ACC112 (cell line): ENCODE measurements at regions not wholly inside any gene's neighbourhood (a gene's known extent, or its start where the extent isn't known, plus 50 kb on each side); places are given as distances from the start of the nearest gene placed in this dataset.

Experiments
- H2AFZ ChIP-seq: fragments of 200-600 bp; sonication (generic); one replicate; pipeline ENCODE4 v1.6.0; 2017; ENCODE audit warnings: antibody characterized with exemption, low read length; ENCODE audit not compliant: unreplicated experiment
- H3K27ac ChIP-seq: fragments of 200-600 bp; sonication (generic); 2 replicates; pipeline ENCODE4 v1.5.1; 2014; ENCODE audit warnings: low read depth, mild to moderate bottlenecking, antibody characterized with exemption, low read length, moderate library complexity
- H3K27me3 ChIP-seq: fragments of 200-600 bp; sonication (generic); 2 replicates; pipeline ENCODE4 v1.6.1; 2014; ENCODE audit warnings: mild to moderate bottlenecking, antibody characterized with exemption, low read length, moderate library complexity, mixed read lengths; ENCODE audit not compliant: insufficient read depth
- H3K36me3 ChIP-seq: fragments of 200-600 bp; sonication (generic); 2 replicates; pipeline ENCODE4 v1.6.1; 2016; ENCODE audit warnings: mild to moderate bottlenecking, antibody characterized with exemption, low read length, moderate library complexity, mixed read lengths; ENCODE audit not compliant: insufficient read depth
- H3K4me1 ChIP-seq: fragments of 200-600 bp; sonication (generic); one replicate; pipeline ENCODE4 v1.6.1; 2016; ENCODE audit warnings: low read length, mixed read lengths; ENCODE audit not compliant: insufficient read depth, unreplicated experiment, control insufficient read depth
- H3K4me3 ChIP-seq: fragments of 200-600 bp; sonication (generic); 2 replicates; pipeline ENCODE4 v1.5.1; 2014; ENCODE audit warnings: mild to moderate bottlenecking, low read depth, low read length
- H3K79me2 ChIP-seq: fragments of 200-600 bp; sonication (generic); one replicate; pipeline ENCODE4 v1.6.0; 2016; ENCODE audit warnings: low read length; ENCODE audit not compliant: control insufficient read depth, unreplicated experiment, insufficient read depth

GRCh38 chr10:35705671-35706070, 63.6 kb upstream of the FZD8 start:
- H3K4me3 ChIP-seq: no peak overlapping the region
- no peaks in the 10 kb centered on the region for H3K36me3 ChIP-seq
- H3K27ac ChIP-seq: no peak overlapping the region
- H2AFZ ChIP-seq: no peak overlapping the region
- H3K4me1 ChIP-seq: no peaks in the 10 kb centered on the region
- H3K27me3 ChIP-seq: peaks cover 5% of the 10 kb centered on the region
- H3K79me2 ChIP-seq: no peaks in the 10 kb centered on the region

- Histone ChIP-seq H3K27ac (no peak overlapping the region), H3K27me3 (peaks cover 6% of the 10 kb centered on the region), H3K36me3 (no peaks in the 10 kb centered on the region), H3K4me1 (no peaks in the 10 kb centered on the region), H3K4me3 (no peak overlapping the region), H2AFZ (no peak overlapping the region), H3K79me2 (no peaks in the 10 kb centered on the region)
These were observed 63.0 kb upstream of the FZD8 start for GRCh38 chr10:35705051-35705450.

GRCh38 chr10:35704401-35704800, 62.3 kb upstream of the FZD8 start:
- Histone ChIP-seq H3K27ac (no peak overlapping the region), H2AFZ (no peak overlapping the region), H3K27me3 (peaks cover 13% of the 10 kb centered on the region), H3K4me1 (no peaks in the 10 kb centered on the region), H3K79me2 (no peaks in the 10 kb centered on the region), H3K4me3 (no peak overlapping the region), H3K36me3 (no peaks in the 10 kb centered on the region)

- Histone ChIP-seq H2AFZ (no peak overlapping the region), H3K27ac (no peak overlapping the region), H3K79me2 (no peaks in the 10 kb centered on the region), H3K27me3 (peaks cover 30% of the 10 kb centered on the region), H3K4me3 (no peak overlapping the region), H3K4me1 (no peaks in the 10 kb centered on the region), H3K36me3 (no peaks in the 10 kb centered on the region)
These were observed 58.4 kb upstream of the FZD8 start for GRCh38 chr10:35700487-35700882.

- no peak overlapping the region for H2AFZ ChIP-seq
- H3K27me3 ChIP-seq: peaks cover 30% of the 10 kb centered on the region
- no peaks in the 10 kb centered on the region for H3K4me1 ChIP-seq
- no peaks in the 10 kb centered on the region for H3K36me3 ChIP-seq
- H3K27ac ChIP-seq: no peak overlapping the region
- H3K79me2 ChIP-seq: no peaks in the 10 kb centered on the region
- H3K4me3 ChIP-seq: no peak overlapping the region
These were observed 57.9 kb upstream of the FZD8 start for GRCh38 chr10:35699848-35700486.

- Histone ChIP-seq H3K79me2 (no peaks in the 10 kb centered on the region), H2AFZ (no peak overlapping the region), H3K27ac (no peak overlapping the region), H3K4me1 (no peaks in the 10 kb centered on the region), H3K4me3 (no peak overlapping the region), H3K27me3 (peaks cover 37% of the 10 kb centered on the region; the same call in 1 of the 2 replicates), H3K36me3 (no peaks in the 10 kb centered on the region)
These were observed 54.5 kb upstream of the FZD8 start for GRCh38 chr10:35696392-35697287.

- Histone ChIP-seq H3K27ac (no peak overlapping the region), H3K4me1 (no peaks in the 10 kb centered on the region), H2AFZ (no peak overlapping the region), H3K4me3 (no peak overlapping the region), H3K36me3 (no peaks in the 10 kb centered on the region), H3K27me3 (peaks cover 45% of the 10 kb centered on the region), H3K79me2 (no peaks in the 10 kb centered on the region)
These were observed 51.7 kb upstream of the FZD8 start for GRCh38 chr10:35693800-35694199.
